KMS-11 (cell line): ENCODE measurements at regions not wholly inside any gene's neighbourhood (a gene's known extent, or its start where the extent isn't known, plus 50 kb on each side); places are given as distances from the start of the nearest gene placed in this dataset.
A peak's percentile ranks its signal among the peaks of the same experiment; 100 is the strongest.

Source experiments
- H2AFZ ChIP-seq: fragments of 200-600 bp; sonication (generic); 2 replicates; pipeline ENCODE4 v1.6.1; 2016; ENCODE audit warnings: antibody characterized with exemption, mixed run types, low read depth
- H3K27ac ChIP-seq: fragments of 200-600 bp; sonication (generic); 2 replicates; pipeline ENCODE4 v1.6.1; 2016; ENCODE audit warnings: mild to moderate bottlenecking, mixed run types
- H3K27me3 ChIP-seq: fragments of 200-600 bp; sonication (generic); 2 replicates; pipeline ENCODE4 v1.6.1; 2017; ENCODE audit warnings: mild to moderate bottlenecking, low read depth, mixed run types, moderate library complexity; ENCODE audit not compliant: insufficient read depth
- H3K36me3 ChIP-seq: fragments of 200-600 bp; sonication (generic); 2 replicates; pipeline ENCODE4 v1.6.1; 2017; ENCODE audit warnings: mild to moderate bottlenecking, mixed run types; ENCODE audit not compliant: insufficient read depth
- H3K4me1 ChIP-seq: fragments of 200-600 bp; sonication (generic); 2 replicates; pipeline ENCODE4 v1.6.1; 2016; ENCODE audit warnings: mild to moderate bottlenecking, low read depth, mixed run types; ENCODE audit not compliant: poor library complexity, severe bottlenecking
- H3K4me2 ChIP-seq: fragments of 200-600 bp; sonication (generic); 2 replicates; pipeline ENCODE4 v1.7.0; 2016; ENCODE audit warnings: mild to moderate bottlenecking, mixed run types
- H3K4me3 ChIP-seq: fragments of 200-600 bp; sonication (generic); IDR thresholded peaks from 2 replicates; pipeline ENCODE4 v1.6.1; 2017; ENCODE audit warnings: low read depth, low read length, mixed read lengths; ENCODE audit not compliant: insufficient read depth
- H3K79me2 ChIP-seq: fragments of 200-600 bp; sonication (generic); 2 replicates; pipeline ENCODE4 v1.6.1; 2016; ENCODE audit warnings: low read depth, mixed run types; ENCODE audit not compliant: insufficient read depth
- H3K9ac ChIP-seq: fragments of 200-600 bp; sonication (generic); 2 replicates; pipeline ENCODE4 v1.6.1; 2016; ENCODE audit warnings: mild to moderate bottlenecking, mixed run types
- H4K20me1 ChIP-seq: fragments of 200-600 bp; sonication (generic); 2 replicates; pipeline ENCODE4 v1.6.1; 2016; ENCODE audit warnings: mild to moderate bottlenecking, mixed run types; ENCODE audit not compliant: insufficient read depth
- CTCF ChIP-seq: fragments of 200-600 bp; sonication (generic); conservative IDR thresholded peaks from 2 replicates; pipeline ENCODE4 v1.6.1; 2017; ENCODE audit warnings: low read depth, mild to moderate bottlenecking, antibody characterized with exemption, low read length, moderate library complexity, mixed read lengths

DNA sequence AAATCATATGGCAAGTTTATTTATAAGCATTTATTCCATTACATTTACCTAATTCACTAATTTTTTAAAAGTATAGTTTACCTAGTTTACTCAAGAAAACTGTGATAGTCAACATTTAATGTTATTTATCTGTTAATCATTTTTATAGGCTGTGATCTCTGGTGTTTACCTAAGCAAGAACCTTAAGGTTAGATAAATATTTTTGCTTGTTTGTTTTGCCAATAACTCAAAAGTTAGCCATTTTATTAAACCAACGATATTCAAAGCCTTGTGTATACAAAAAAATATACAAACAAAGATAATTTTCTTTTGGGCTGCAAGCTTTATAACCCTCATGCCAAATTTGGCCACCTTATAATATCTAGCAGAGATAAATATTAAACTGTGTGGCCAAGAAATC, 157.3 kb downstream of the SLCO1B3 start:
- Histone ChIP-seq H3K4me3 (no peak overlapping the region), H4K20me1 (no peaks in the 10 kb centered on the region)
- TF ChIP-seq CTCF: no peak

GRCh38 chr12:20969766-20970165, 159.3 kb downstream of the SLCO1B3 start:
- Histone ChIP-seq H4K20me1 (no peaks in the 10 kb centered on the region), H3K4me1 (no peaks in the 10 kb centered on the region), H3K9ac (no peak overlapping the region), H2AFZ (no peak overlapping the region), H3K27me3 (no peaks in the 10 kb centered on the region), H3K27ac (no peak overlapping the region), H3K4me2 (no peak overlapping the region), H3K4me3 (no peak overlapping the region), H3K36me3 (no peaks in the 10 kb centered on the region), H3K79me2 (no peaks in the 10 kb centered on the region)
- no peak for TF ChIP-seq CTCF

More for the DNA sequence above, 157.3 kb downstream of the SLCO1B3 start:
- Histone ChIP-seq H3K79me2 (no peaks in the 10 kb centered on the region), H3K27me3 (no peaks in the 10 kb centered on the region), H3K36me3 (no peaks in the 10 kb centered on the region), H3K9ac (no peak overlapping the region), H2AFZ (no peak overlapping the region), H3K27ac (no peak overlapping the region), H3K4me1 (no peaks in the 10 kb centered on the region), H3K4me2 (no peak overlapping the region)

DNA sequence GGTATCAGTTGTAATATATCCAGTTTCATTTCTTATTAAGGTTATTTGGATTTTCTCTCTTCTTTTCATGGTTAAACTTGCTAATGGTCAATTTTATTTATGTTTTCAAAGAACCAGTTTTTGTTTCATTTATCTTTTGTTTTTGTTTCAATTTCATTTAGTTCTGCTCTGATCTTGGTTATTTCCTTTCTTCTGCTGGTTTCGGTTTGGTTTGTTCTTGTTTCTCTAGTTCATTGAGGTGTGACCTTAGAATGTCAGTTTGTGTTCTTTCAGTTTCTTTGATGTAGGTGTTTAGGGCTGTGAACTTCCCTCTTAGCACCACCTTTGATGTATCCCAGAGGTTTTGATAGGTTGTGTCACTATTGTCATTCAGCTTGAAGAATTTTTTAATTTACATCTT, 145.6 kb upstream of the SLCO1B1 start:
- Histone ChIP-seq H4K20me1 (no peaks in the 10 kb centered on the region), H3K79me2 (no peaks in the 10 kb centered on the region), H3K9ac (no peak overlapping the region), H3K4me1 (peaks cover 16% of the 10 kb centered on the region), H3K27ac (no peak overlapping the region), H3K27me3 (no peaks in the 10 kb centered on the region), H2AFZ (no peak overlapping the region), H3K36me3 (no peaks in the 10 kb centered on the region), H3K4me3 (no peak overlapping the region), H3K4me2 (peak overlapping the region; percentile 29; the same call in 1 of the 2 replicates)
- no peak for TF ChIP-seq CTCF

GRCh38 chr12:21001778-21002177, 129.2 kb upstream of the SLCO1B1 start:
- H3K27ac ChIP-seq: no peak overlapping the region
- no peak overlapping the region for H3K4me3 ChIP-seq
- H3K4me1 ChIP-seq: no peaks in the 10 kb centered on the region
- no peaks in the 10 kb centered on the region for H4K20me1 ChIP-seq
- no peaks in the 10 kb centered on the region for H3K79me2 ChIP-seq
- H3K36me3 ChIP-seq: no peaks in the 10 kb centered on the region
- no peak overlapping the region for H3K9ac ChIP-seq
- no peak overlapping the region for H2AFZ ChIP-seq
- TF ChIP-seq CTCF: no peak
- no peaks in the 10 kb centered on the region for H3K27me3 ChIP-seq
- no peak overlapping the region for H3K4me2 ChIP-seq
